A549 (cell line): ENCODE measurements at regions not wholly inside any gene's neighbourhood (a gene's known extent, or its start where the extent isn't known, plus 50 kb on each side); places are given as distances from the start of the nearest gene placed in this dataset.

ENCODE experiments used
- EP300 ChIP-seq, 2 experiments: fragments of >200 bp; sonication (Bioruptor Twin); formaldehyde crosslinking; IDR thresholded peaks; 2 replicates in 1 of 2; 3 replicates in 1 of 2; pipeline ENCODE4 v1.6.1; 2016 to 2017
- KDM5A ChIP-seq: fragments of 200-600 bp; sonication (generic); IDR thresholded peaks from 2 replicates; pipeline ENCODE4 v1.6.1; 2016; ENCODE audit warnings: antibody characterized with exemption, mild to moderate bottlenecking
- RFX5 ChIP-seq: fragments of 450-650 bp; IDR thresholded peaks from 2 replicates; pipeline ENCODE4 v1.7.1; 2014; ENCODE audit warnings: antibody characterized with exemption, mild to moderate bottlenecking, moderate library complexity
- SREBF2 ChIP-seq: fragments of 450-650 bp; IDR thresholded peaks from 2 replicates; pipeline ENCODE4 v1.6.1; 2014; ENCODE audit warnings: mild to moderate bottlenecking, moderate library complexity
- TF ChIP-seq, protein P1 (sequence below): fragments of 200-600 bp; sonication (generic); IDR thresholded peaks from 2 replicates; pipeline ENCODE4 v1.6.1; 2016; ENCODE audit warnings: antibody characterized with exemption, mild to moderate bottlenecking, moderate library complexity

DNA sequence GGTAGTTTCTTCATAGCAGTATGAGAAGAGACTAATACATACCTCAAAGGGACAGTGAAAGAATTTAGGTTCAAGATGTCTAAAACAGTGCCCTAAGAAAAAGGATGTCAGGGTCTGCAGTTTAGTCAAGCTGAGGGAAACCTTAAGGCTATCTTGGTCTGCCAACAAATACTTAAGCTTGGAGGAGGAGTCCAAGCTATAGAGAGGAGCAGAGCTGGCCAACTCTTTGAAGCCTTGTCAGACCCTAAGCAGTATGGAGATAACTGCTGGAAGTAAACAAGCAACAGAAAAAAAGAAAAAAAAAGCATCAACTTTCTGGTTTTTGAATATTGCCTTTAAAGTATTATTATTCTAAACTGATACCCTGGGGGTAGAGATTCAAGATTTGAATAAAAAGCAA lies 1518.1 kb downstream of the GRIK2 start:
- TF ChIP-seq, protein P1, sequence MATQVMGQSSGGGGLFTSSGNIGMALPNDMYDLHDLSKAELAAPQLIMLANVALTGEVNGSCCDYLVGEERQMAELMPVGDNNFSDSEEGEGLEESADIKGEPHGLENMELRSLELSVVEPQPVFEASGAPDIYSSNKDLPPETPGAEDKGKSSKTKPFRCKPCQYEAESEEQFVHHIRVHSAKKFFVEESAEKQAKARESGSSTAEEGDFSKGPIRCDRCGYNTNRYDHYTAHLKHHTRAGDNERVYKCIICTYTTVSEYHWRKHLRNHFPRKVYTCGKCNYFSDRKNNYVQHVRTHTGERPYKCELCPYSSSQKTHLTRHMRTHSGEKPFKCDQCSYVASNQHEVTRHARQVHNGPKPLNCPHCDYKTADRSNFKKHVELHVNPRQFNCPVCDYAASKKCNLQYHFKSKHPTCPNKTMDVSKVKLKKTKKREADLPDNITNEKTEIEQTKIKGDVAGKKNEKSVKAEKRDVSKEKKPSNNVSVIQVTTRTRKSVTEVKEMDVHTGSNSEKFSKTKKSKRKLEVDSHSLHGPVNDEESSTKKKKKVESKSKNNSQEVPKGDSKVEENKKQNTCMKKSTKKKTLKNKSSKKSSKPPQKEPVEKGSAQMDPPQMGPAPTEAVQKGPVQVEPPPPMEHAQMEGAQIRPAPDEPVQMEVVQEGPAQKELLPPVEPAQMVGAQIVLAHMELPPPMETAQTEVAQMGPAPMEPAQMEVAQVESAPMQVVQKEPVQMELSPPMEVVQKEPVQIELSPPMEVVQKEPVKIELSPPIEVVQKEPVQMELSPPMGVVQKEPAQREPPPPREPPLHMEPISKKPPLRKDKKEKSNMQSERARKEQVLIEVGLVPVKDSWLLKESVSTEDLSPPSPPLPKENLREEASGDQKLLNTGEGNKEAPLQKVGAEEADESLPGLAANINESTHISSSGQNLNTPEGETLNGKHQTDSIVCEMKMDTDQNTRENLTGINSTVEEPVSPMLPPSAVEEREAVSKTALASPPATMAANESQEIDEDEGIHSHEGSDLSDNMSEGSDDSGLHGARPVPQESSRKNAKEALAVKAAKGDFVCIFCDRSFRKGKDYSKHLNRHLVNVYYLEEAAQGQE = no peak
- no peak for TF ChIP-seq KDM5A
- no peak for TF ChIP-seq EP300 (IDR thresholded peaks at IDR 0.05)
- no peak for TF ChIP-seq RFX5
- TF ChIP-seq SREBF2 = no peak
